IMR-90 (cell line): ENCODE measurements at regions not wholly inside any gene's neighbourhood (a gene's known extent, or its start where the extent isn't known, plus 50 kb on each side); places are given as distances from the start of the nearest gene placed in this dataset.

Source experiments
- ATAC-seq: fragments of 200-7000 bp; cut with Tn5 transposase; 2 replicates; pipeline ENCODE4 v1.9.1; 2020; ENCODE audit warnings: low read depth, mild to moderate bottlenecking, moderate library complexity
- BruUV-seq: library from RNA; stranded (reverse); fragments of 400-500 nt; replicated peaks from 2 replicates; lab custom pipeline; 2021; lab: Mats Ljungman, UMichigan
- CTCF ChIA-PET: fragments of 300-600 bp; formaldehyde crosslinking; extraction: SDS; loops from one replicate; lab custom pipeline; 2021; ENCODE audit warnings: antibody characterized with exemption; lab: Yijun Ruan, JAX
- POLR2A ChIA-PET: fragments of 300-600 bp; sonication (Branson Sonifier 250); formaldehyde crosslinking; loops from one replicate; lab custom pipeline; 2022; ENCODE audit warnings: antibody characterized with exemption; ENCODE audit not compliant: unreplicated experiment; lab: Charles Lee
- DNase-seq: peaks from one replicate; pipeline ENCODE4 v3.0.0; 2013
- H2AFZ ChIP-seq: replicated peaks from 2 replicates; pipeline ENCODE3; 2013; ENCODE audit warnings: low read length, mild to moderate bottlenecking; ENCODE audit not compliant: poor library complexity
- H2AK5ac ChIP-seq: 2 replicates; pipeline ENCODE4 v1.6.1; 2013; ENCODE audit warnings: low read depth, low read length, inconsistent platforms
- H2AK9ac ChIP-seq: replicated peaks from 2 replicates; pipeline ENCODE3; 2013; ENCODE audit warnings: mild to moderate bottlenecking, low read depth, low read length, moderate library complexity; ENCODE audit not compliant: poor library complexity
- H2BK120ac ChIP-seq: 2 replicates; pipeline ENCODE4 v1.6.1; 2013; ENCODE audit warnings: low read depth, low read length, inconsistent platforms
- H2BK15ac ChIP-seq: 3 replicates; pipeline ENCODE4 v1.6.1; 2013; ENCODE audit warnings: low read depth, low read length, inconsistent platforms
- H2BK20ac ChIP-seq: 2 replicates; pipeline ENCODE4 v1.6.1; 2013; ENCODE audit warnings: low read depth, mild to moderate bottlenecking, inconsistent platforms, low read length, moderate library complexity
- H2BK5ac ChIP-seq: 2 replicates; pipeline ENCODE4 v1.6.1; 2013; ENCODE audit warnings: mild to moderate bottlenecking, low read depth, low read length, inconsistent platforms; ENCODE audit not compliant: poor library complexity, severe bottlenecking
- H3K14ac ChIP-seq: replicated peaks from 2 replicates; pipeline ENCODE4 v1.6.1; 2013; ENCODE audit warnings: low read depth, low read length, inconsistent platforms
- H3K18ac ChIP-seq: 2 replicates; pipeline ENCODE4 v1.6.1; 2013; ENCODE audit warnings: low read depth, low read length, control low read depth
- H3K23ac ChIP-seq: 2 replicates; pipeline ENCODE4 v1.6.1; 2013; ENCODE audit warnings: low read depth, low read length, inconsistent platforms
- H3K27ac ChIP-seq: 2 replicates; pipeline ENCODE4 v1.5.1; 2013; ENCODE audit warnings: mild to moderate bottlenecking, control low read depth, low read length; ENCODE audit not compliant: insufficient read depth
- H3K27me3 ChIP-seq: 2 replicates; pipeline ENCODE4 v1.6.1; 2013; ENCODE audit warnings: low read length; ENCODE audit not compliant: control insufficient read depth, insufficient read depth
- H3K36me3 ChIP-seq: 2 replicates; pipeline ENCODE4 v1.6.1; 2013; ENCODE audit warnings: low read length, mixed read lengths; ENCODE audit not compliant: control insufficient read depth, insufficient read depth
- H3K4ac ChIP-seq: 2 replicates; pipeline ENCODE4 v1.6.1; 2013; ENCODE audit warnings: low read depth, low read length, inconsistent platforms
- H3K4me1 ChIP-seq: 2 replicates; pipeline ENCODE4 v1.6.1; 2013; ENCODE audit warnings: low read length, mixed read lengths; ENCODE audit not compliant: control insufficient read depth, insufficient read depth
- H3K4me2 ChIP-seq: 2 replicates; pipeline ENCODE4 v1.6.1; 2013; ENCODE audit warnings: low read depth, mild to moderate bottlenecking, control low read depth, low read length, moderate library complexity
- H3K4me3 ChIP-seq: 2 replicates; pipeline ENCODE4 v1.5.1; 2013; ENCODE audit warnings: low read depth, mild to moderate bottlenecking, control low read depth, low read length, moderate library complexity; ENCODE audit not compliant: insufficient read depth
- H3K56ac ChIP-seq: 2 replicates; pipeline ENCODE4 v1.6.1; 2013; ENCODE audit warnings: low read length, inconsistent platforms; ENCODE audit not compliant: insufficient read depth; ENCODE audit errors: extremely low read depth
- H3K79me1 ChIP-seq, 2 experiments: 2 replicates each; pipeline ENCODE4 v1.6.1; 2013; ENCODE audit warnings: low read length in 2 of 2, inconsistent platforms in 1 of 2, low read depth in 1 of 2
- H3K9ac ChIP-seq: 2 replicates; pipeline ENCODE4 v1.6.1; 2013; ENCODE audit warnings: low read depth, low read length, control low read depth
- H3K9me1 ChIP-seq: 2 replicates; pipeline ENCODE4 v1.6.1; 2013; ENCODE audit warnings: low read length, inconsistent platforms; ENCODE audit not compliant: insufficient read depth
- H3K9me3 ChIP-seq: 2 replicates; pipeline ENCODE4 v1.6.1; 2013; ENCODE audit warnings: low read length; ENCODE audit not compliant: control insufficient read depth, insufficient read depth
- H4K20me1 ChIP-seq: 2 replicates; pipeline ENCODE4 v1.6.1; 2013; ENCODE audit warnings: low read length, inconsistent platforms; ENCODE audit not compliant: insufficient read depth
- H4K5ac ChIP-seq: 2 replicates; pipeline ENCODE4 v1.6.1; 2013; ENCODE audit warnings: mild to moderate bottlenecking, low read depth, low read length, control low read depth
- H4K8ac ChIP-seq, 2 experiments: 2 replicates each; pipeline ENCODE4 v1.6.1; 2013; ENCODE audit warnings: low read depth in 2 of 2, low read length in 2 of 2, control low read depth in 1 of 2, inconsistent platforms in 1 of 2
- H4K91ac ChIP-seq: 2 replicates; pipeline ENCODE4 v1.6.1; 2013; ENCODE audit warnings: low read depth, low read length, inconsistent platforms; ENCODE audit not compliant: insufficient read depth
- BHLHE40 ChIP-seq: fragments of 150-350 bp; IDR thresholded peaks from 2 replicates; pipeline ENCODE4 v1.6.1; 2016; ENCODE audit warnings: mild to moderate bottlenecking, low read depth, low read length
- CEBPB ChIP-seq: IDR thresholded peaks from 2 replicates; pipeline ENCODE4 v1.6.1; 2012; ENCODE audit warnings: low read depth, low read length, improper control_type of control experiment
- ELK1 ChIP-seq: fragments of 150-350 bp; IDR thresholded peaks from 2 replicates; pipeline ENCODE4 v1.6.1; 2016; ENCODE audit warnings: low read depth, mild to moderate bottlenecking, low read length, moderate library complexity, borderline replicate concordance
- MAFK ChIP-seq: IDR thresholded peaks from 2 replicates; pipeline ENCODE4 v1.6.1; 2012; ENCODE audit warnings: low read depth, low read length, improper control_type of control experiment
- MXI1 ChIP-seq: IDR thresholded peaks from 2 replicates; pipeline ENCODE4 v1.6.1; 2012; ENCODE audit warnings: low read depth, mild to moderate bottlenecking, low read length, moderate library complexity, borderline replicate concordance
- POLR2A ChIP-seq: IDR thresholded peaks from 2 replicates; pipeline ENCODE4 v1.6.1; 2012; ENCODE audit warnings: mild to moderate bottlenecking, low read depth, low read length
- RAD21 ChIP-seq: IDR thresholded peaks from 2 replicates; pipeline ENCODE4 v1.6.1; 2012; ENCODE audit warnings: low read length, improper control_type of control experiment
- USF2 ChIP-seq: fragments of 150-350 bp; IDR thresholded peaks from 2 replicates; pipeline ENCODE4 v1.6.1; 2017; ENCODE audit warnings: mild to moderate bottlenecking, antibody characterized with exemption, low read length, low read depth
- WGBS, 2 experiments: methylation state at CpG; one replicate each; pipeline versions ENCODE4 v1.1.5 to v1.1.7; 2013; ENCODE audit warnings: missing lambda C conversion rate in 2 of 2; ENCODE audit not compliant: insufficient read length in 1 of 2; ENCODE audit errors: extremely low coverage in 2 of 2; 5-methylcytosine and 5-hydroxymethylcytosine counted together
- dilution Hi-C: fragments of 300-500 bp; cut with HindIII; formaldehyde crosslinking; loops from one replicate; pipeline ENCODE4 v1.14.3; 2018; ENCODE audit warnings: low sequenced_read_pairs; ENCODE audit not compliant: unreplicated experiment
- in situ Hi-C: fragments of 300-500 bp; cut with MboI; formaldehyde crosslinking; loops from 3 replicates; pipeline ENCODE4 v1.14.3; 2019; ENCODE audit warnings: low sequenced_read_pairs, inconsistent platforms, mixed read lengths
- intact Hi-C: fragments of 100-400 bp; cut with micrococcal nuclease; formaldehyde crosslinking; loops from 2 replicates; pipeline ENCODE4 v1.10.0; 2022

- POLR2A ChIA-PET = no interaction called here
- no TSS peak for BruUV-seq
Observed at GRCh38 chr2:70385204-70385603, 83.3 kb upstream of the FAM136A start.

More at GRCh38 chr2:70385204-70385603, 83.3 kb upstream of the FAM136A start:
- H4K91ac ChIP-seq = no peak overlapping the region
- H2AK9ac ChIP-seq = no peak overlapping the region
- no peaks in the 10 kb centered on the region for H3K36me3 ChIP-seq
- in situ Hi-C loops = no loop called here
- no peak for TF ChIP-seq POLR2A
- TF ChIP-seq USF2 = no peak
- no peak for TF ChIP-seq MXI1
- TF ChIP-seq RAD21 = no peak
- TF ChIP-seq ELK1 = no peak
- TF ChIP-seq BHLHE40 = no peak
- no peak for TF ChIP-seq CEBPB
- TF ChIP-seq MAFK = no peak
- H2BK20ac ChIP-seq = no peak overlapping the region
- no peak overlapping the region for H4K8ac ChIP-seq
- H2AK5ac ChIP-seq = no peak overlapping the region
- H2AFZ ChIP-seq = no peak overlapping the region
- no peak overlapping the region for H3K56ac ChIP-seq
- no peak overlapping the region for H2BK5ac ChIP-seq
- WGBS, 2 experiments = no CpG with 5 or more reads among the region's 2 CpGs
- DNase-seq (no peak), ATAC-seq (no peak)
- no peak overlapping the region for H3K4me2 ChIP-seq
- H3K18ac ChIP-seq = no peak overlapping the region
- H3K14ac ChIP-seq = no peak overlapping the region
- no peaks in the 10 kb centered on the region for H3K9me3 ChIP-seq
- H3K9ac ChIP-seq = no peak overlapping the region
- H3K4me1 ChIP-seq = no peaks in the 10 kb centered on the region
- no peaks in the 10 kb centered on the region for H3K79me1 ChIP-seq
- H3K9me1 ChIP-seq = no peaks in the 10 kb centered on the region
- H3K23ac ChIP-seq = no peak overlapping the region
- dilution Hi-C loops = no loop called here
- no peak overlapping the region for H4K5ac ChIP-seq
- intact Hi-C loops = no loop called here
- no peaks in the 10 kb centered on the region; the same call in 1 of the 2 replicates for H3K27me3 ChIP-seq
- H4K20me1 ChIP-seq = no peaks in the 10 kb centered on the region
- no peak overlapping the region for H3K4ac ChIP-seq
- CTCF ChIA-PET = interaction anchor here (0.7 kb wide), 1 partner anchor 181 kb away, joined by 3 read pairs; no protein-coding TSS in a partner anchor
- no peak overlapping the region for H3K4me3 ChIP-seq
- H3K27ac ChIP-seq = no peak overlapping the region
- no peak overlapping the region for H2BK120ac ChIP-seq
- H2BK15ac ChIP-seq = no peak overlapping the region
